ENCODE measurements at regions not wholly inside any gene's neighbourhood (a gene's known extent, or its start where the extent isn't known, plus 50 kb on each side); places are given as distances from the start of the nearest gene placed in this dataset.

DNA sequence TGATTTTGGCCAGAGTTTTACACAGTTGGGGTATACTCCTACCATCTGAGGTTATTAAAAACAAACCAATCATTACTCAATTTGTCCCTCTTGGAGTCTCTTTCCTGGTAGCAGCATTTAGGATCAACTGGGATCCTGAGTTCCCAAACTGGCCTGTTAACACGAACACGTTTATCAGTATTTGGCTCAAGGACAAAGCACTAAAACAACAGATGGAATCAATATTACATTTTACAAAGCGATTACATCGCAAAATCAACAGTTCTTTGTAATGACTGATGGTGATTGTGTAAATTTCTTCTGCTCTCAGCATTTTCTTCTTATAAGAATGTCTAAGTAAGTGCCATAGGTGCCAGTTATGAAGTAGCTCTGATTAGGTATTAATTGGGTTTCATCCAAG, 582.9 kb upstream of the ANKRD30A start:
- TF ChIP-seq, protein P1, sequence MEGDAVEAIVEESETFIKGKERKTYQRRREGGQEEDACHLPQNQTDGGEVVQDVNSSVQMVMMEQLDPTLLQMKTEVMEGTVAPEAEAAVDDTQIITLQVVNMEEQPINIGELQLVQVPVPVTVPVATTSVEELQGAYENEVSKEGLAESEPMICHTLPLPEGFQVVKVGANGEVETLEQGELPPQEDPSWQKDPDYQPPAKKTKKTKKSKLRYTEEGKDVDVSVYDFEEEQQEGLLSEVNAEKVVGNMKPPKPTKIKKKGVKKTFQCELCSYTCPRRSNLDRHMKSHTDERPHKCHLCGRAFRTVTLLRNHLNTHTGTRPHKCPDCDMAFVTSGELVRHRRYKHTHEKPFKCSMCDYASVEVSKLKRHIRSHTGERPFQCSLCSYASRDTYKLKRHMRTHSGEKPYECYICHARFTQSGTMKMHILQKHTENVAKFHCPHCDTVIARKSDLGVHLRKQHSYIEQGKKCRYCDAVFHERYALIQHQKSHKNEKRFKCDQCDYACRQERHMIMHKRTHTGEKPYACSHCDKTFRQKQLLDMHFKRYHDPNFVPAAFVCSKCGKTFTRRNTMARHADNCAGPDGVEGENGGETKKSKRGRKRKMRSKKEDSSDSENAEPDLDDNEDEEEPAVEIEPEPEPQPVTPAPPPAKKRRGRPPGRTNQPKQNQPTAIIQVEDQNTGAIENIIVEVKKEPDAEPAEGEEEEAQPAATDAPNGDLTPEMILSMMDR (IDR thresholded peaks at IDR 0.05), result no peak
- TF ChIP-seq EP300 (IDR thresholded peaks at IDR 0.05) (no peak), POLR2AphosphoS5 (IDR thresholded peaks at IDR 0.05) (no peak)
